ENCODE measurements at regions not wholly inside any gene's neighbourhood (a gene's known extent, or its start where the extent isn't known, plus 50 kb on each side); places are given as distances from the start of the nearest gene placed in this dataset.

- Histone ChIP-seq H3K9me1 (ENCODE audit: insufficient read depth, low read length) (no peaks in the 10 kb centered on the region), H3K18ac (ENCODE audit: low read depth, low read length) (no peak overlapping the region), H3K4me2 (ENCODE audit: low read depth, low read length) (no peak overlapping the region), H3K79me1 (ENCODE audit: low read depth in 1 of 2, low read length in 2 of 2) (no peaks in the 10 kb centered on the region), H4K20me1 (ENCODE audit: insufficient read depth, low read length) (no peaks in the 10 kb centered on the region), H3K4ac (ENCODE audit: low read depth, low read length) (no peak overlapping the region), H3K36me3 (ENCODE audit: control insufficient read depth, insufficient read depth, low read length) (no peaks in the 10 kb centered on the region), H4K8ac (ENCODE audit: low read depth in 2 of 2, low read length in 2 of 2) (no peak overlapping the region), H3K56ac (ENCODE audit: extremely low read depth, insufficient read depth, low read length) (no peak overlapping the region), H3K23ac (ENCODE audit: low read depth, low read length) (no peak overlapping the region), H4K5ac (ENCODE audit: low read depth, low read length) (no peak overlapping the region), H4K91ac (ENCODE audit: insufficient read depth, low read depth, low read length) (no peak overlapping the region), H2BK15ac (ENCODE audit: low read depth, low read length) (no peak overlapping the region), H2AK9ac (replicated peaks; ENCODE audit: low read depth, low read length, poor library complexity) (no peak overlapping the region), H3K9me3 (ENCODE audit: control insufficient read depth, insufficient read depth, low read length) (no peaks in the 10 kb centered on the region), H2BK20ac (ENCODE audit: low read depth, low read length) (no peak overlapping the region), H3K27ac (ENCODE audit: insufficient read depth, low read length) (no peak overlapping the region), H3K9ac (ENCODE audit: low read depth, low read length) (no peak overlapping the region), H2BK5ac (ENCODE audit: low read depth, low read length, poor library complexity, severe bottlenecking) (no peak overlapping the region), H3K14ac (replicated peaks; ENCODE audit: low read depth, low read length) (no peak overlapping the region; the same call in 1 of the 2 replicates), H2BK120ac (ENCODE audit: low read depth, low read length) (no peak overlapping the region), H3K27me3 (ENCODE audit: control insufficient read depth, insufficient read depth, low read length) (no peaks in the 10 kb centered on the region), H2AFZ (replicated peaks; ENCODE audit: low read length, poor library complexity) (no peak overlapping the region), H3K4me1 (ENCODE audit: control insufficient read depth, insufficient read depth, low read length) (no peaks in the 10 kb centered on the region), H3K4me3 (ENCODE audit: insufficient read depth, low read depth, low read length) (no peak overlapping the region), H2AK5ac (ENCODE audit: low read depth, low read length) (no peak overlapping the region)
- dilution Hi-C loops (cut with HindIII; ENCODE audit: low sequenced_read_pairs, unreplicated experiment) (no loop called here), intact Hi-C loops (cut with micrococcal nuclease) (no loop called here), in situ Hi-C loops (cut with MboI; ENCODE audit: low sequenced_read_pairs) (no loop called here)
- DNase-seq (no peak), ATAC-seq (ENCODE audit: low read depth) (no peak)
- no TSS peak for BruUV-seq (replicated peaks)
- TF ChIP-seq CTCF (conservative IDR thresholded peaks at IDR 0.05; ENCODE audit: low read depth, low read length): no peak
- no peak for TF ChIP-seq RCOR1 (IDR thresholded peaks at IDR 0.05; ENCODE audit: insufficient replicate concordance, low read length)
- no peak for TF ChIP-seq MXI1 (IDR thresholded peaks at IDR 0.05; ENCODE audit: borderline replicate concordance, low read depth, low read length)
- no peak for TF ChIP-seq FOS (IDR thresholded peaks at IDR 0.05; ENCODE audit: low read depth, low read length)
- no peak for TF ChIP-seq MAZ (IDR thresholded peaks at IDR 0.05; ENCODE audit: borderline replicate concordance, low read depth, low read length)
- no peak for TF ChIP-seq BHLHE40 (IDR thresholded peaks at IDR 0.05; ENCODE audit: low read depth, low read length)
- no peak for TF ChIP-seq NFE2L2 (IDR thresholded peaks at IDR 0.05; ENCODE audit: low read depth, low read length)
- TF ChIP-seq RAD21 (IDR thresholded peaks at IDR 0.05; ENCODE audit: low read length): no peak
- TF ChIP-seq USF2 (IDR thresholded peaks at IDR 0.05; ENCODE audit: low read depth, low read length): no peak
- TF ChIP-seq MAFK (IDR thresholded peaks at IDR 0.05; ENCODE audit: low read depth, low read length): no peak
- TF ChIP-seq ELK1 (IDR thresholded peaks at IDR 0.05; ENCODE audit: borderline replicate concordance, low read depth, low read length): no peak
- no peak for TF ChIP-seq CEBPB (IDR thresholded peaks at IDR 0.05; ENCODE audit: low read depth, low read length)
- TF ChIP-seq POLR2A (IDR thresholded peaks at IDR 0.05; ENCODE audit: low read depth, low read length): no peak
- TF ChIP-seq SMC3 (IDR thresholded peaks at IDR 0.05; ENCODE audit: low read depth, low read length): no peak
- no peak for TF ChIP-seq CHD1 (IDR thresholded peaks at IDR 0.05; ENCODE audit: low read depth, low read length)
- no peak for TF ChIP-seq RFX5 (IDR thresholded peaks at IDR 0.05; ENCODE audit: low read depth, low read length)
- ChIA-PET POLR2A (ENCODE audit: unreplicated experiment) (no interaction called here), CTCF (no interaction called here)
These were observed 107.0 kb downstream of the PCDH18 start for GRCh38 chr4:137425281-137425680.

Measured in IMR-90 (cell line).